HepG2 (cell line): ENCODE measurements at regions not wholly inside any gene's neighbourhood (a gene's known extent, or its start where the extent isn't known, plus 50 kb on each side); places are given as distances from the start of the nearest gene placed in this dataset.

Source experiments
- ATAC-seq: fragments of 200-7000 bp; cut with Tn5 transposase; 3 replicates; pipeline ENCODE4 v1.9.1; 2020; ENCODE audit warnings: mild to moderate bottlenecking, moderate library complexity
- BruUV-seq: library from RNA; stranded (reverse); fragments of 400-500 nt; replicated peaks from 2 replicates; lab custom pipeline; 2021; lab: Mats Ljungman, UMichigan
- CTCF ChIA-PET: fragments of 300-600 bp; formaldehyde crosslinking; extraction: SDS; loops from one replicate; lab custom pipeline; 2021; ENCODE audit warnings: low total read pairs, inconsistent platforms, low intra/inter-chr PET ratio; lab: Yijun Ruan, JAX
- POLR2A ChIA-PET: fragments of 350-600 bp; sonication (Branson Sonifier 250); formaldehyde crosslinking; loops from one replicate; lab custom pipeline; 2020; ENCODE audit warnings: antibody characterized with exemption, inconsistent platforms; lab: Yijun Ruan, JAX
- DNase-seq: peaks from one replicate; pipeline ENCODE4 v3.0.0-alpha.2; 2015; ENCODE audit warnings: low spot score
- FAIRE-seq: peaks from 3 replicates; lab custom pipeline; 2011; peaks lifted over from hg19 to GRCh38; lab: Jason Lieb, UNC
- H2AFZ ChIP-seq: one replicate; pipeline ENCODE4 v1.6.1; 2011; ENCODE audit warnings: low read length, inconsistent platforms
- H3K27ac ChIP-seq: fragments of 300-600 bp; 3 replicates; pipeline ENCODE4 v1.8.0; 2011; ENCODE audit warnings: mixed run types, mild to moderate bottlenecking, mixed read lengths, low read length, inconsistent platforms; ENCODE audit not compliant: insufficient read depth; ENCODE audit errors: extremely low read length
- H3K27me3 ChIP-seq, 2 experiments: fragments of 200-600 bp in 1 of 2; 2 replicates in 1 of 2; 3 replicates in 1 of 2; pipeline versions ENCODE4 v1.6.0 to v1.8.0; 2011; ENCODE audit warnings: low read length in 2 of 2, mild to moderate bottlenecking in 2 of 2, moderate library complexity in 2 of 2, inconsistent platforms in 1 of 2; ENCODE audit not compliant: insufficient read depth in 2 of 2, control insufficient read depth in 1 of 2
- H3K36me3 ChIP-seq, 2 experiments: fragments of 200-600 bp in 1 of 2; replicated peaks in 1 of 2; 2 replicates in 1 of 2; 3 replicates in 1 of 2; pipeline versions ENCODE4 v1.5.1 to v1.8.0; 2011; ENCODE audit warnings: low read length in 2 of 2, inconsistent platforms in 1 of 2; ENCODE audit not compliant: insufficient read depth in 2 of 2, control insufficient read depth in 1 of 2
- H3K4me1 ChIP-seq: 2 replicates; pipeline ENCODE4 v1.5.1; 2012; ENCODE audit warnings: low read length, inconsistent platforms; ENCODE audit not compliant: insufficient read depth
- H3K4me2 ChIP-seq: 2 replicates; pipeline ENCODE4 v1.6.0; 2011; ENCODE audit warnings: low read depth, low read length, inconsistent platforms
- H3K4me3 ChIP-seq, 3 experiments: fragments of 200-600 bp in 1 of 3; sonication (generic), shearing (Covaris generic) in 1 of 3; replicated peaks in 1 of 3; 2 replicates each; pipeline ENCODE4 v1.5.1; 2011 to 2016; ENCODE audit warnings: low read length in 3 of 3, inconsistent platforms in 2 of 3, low read depth in 2 of 3, mild to moderate bottlenecking in 2 of 3, control low read depth in 1 of 3, mixed read lengths in 1 of 3; ENCODE audit not compliant: insufficient read depth in 1 of 3
- H3K79me2 ChIP-seq: one replicate; pipeline ENCODE4 v1.6.1; 2011; ENCODE audit warnings: low read length, inconsistent platforms; ENCODE audit not compliant: insufficient read depth
- H3K9ac ChIP-seq: 2 replicates; pipeline ENCODE4 v1.6.0; 2011; ENCODE audit warnings: mild to moderate bottlenecking, low read depth, low read length, inconsistent platforms; ENCODE audit not compliant: insufficient read depth
- H3K9me3 ChIP-seq: 2 replicates; pipeline ENCODE4 v1.5.1; 2012; ENCODE audit warnings: mild to moderate bottlenecking, low read length
- H4K20me1 ChIP-seq: 2 replicates; pipeline ENCODE4 v1.6.0; 2011; ENCODE audit warnings: inconsistent platforms, mild to moderate bottlenecking, low read length, moderate library complexity; ENCODE audit not compliant: insufficient read depth
- KDM1A ChIP-seq: IDR thresholded peaks from 2 replicates; pipeline ENCODE4 v1.6.1; 2016; ENCODE audit warnings: missing compliant biosample characterization
- PRDM10 ChIP-seq: sonication (generic); formaldehyde crosslinking; IDR thresholded peaks from 2 replicates; pipeline ENCODE4 v1.4.0; 2020; ENCODE audit warnings: low read depth, missing genetic modification reagents
- ZBTB33 ChIP-seq: sonication (generic); formaldehyde crosslinking; IDR thresholded peaks from 2 replicates; pipeline ENCODE4 v1.4.0; 2020; ENCODE audit warnings: missing genetic modification reagents
- ZBTB37 ChIP-seq: sonication (generic); formaldehyde crosslinking; IDR thresholded peaks from 2 replicates; pipeline ENCODE4 v1.4.0; 2020; ENCODE audit warnings: mild to moderate bottlenecking, missing genetic modification reagents
- ZFP36L2 ChIP-seq: sonication (generic); formaldehyde crosslinking; IDR thresholded peaks from 2 replicates; pipeline ENCODE4 v1.4.0; 2020; ENCODE audit warnings: missing genetic modification reagents
- ZFP82 ChIP-seq: sonication (generic); formaldehyde crosslinking; IDR thresholded peaks from 2 replicates; pipeline ENCODE4 v1.5.1; 2020; ENCODE audit warnings: mild to moderate bottlenecking, missing genetic modification reagents, borderline replicate concordance
- ZNF674 ChIP-seq: sonication (generic); formaldehyde crosslinking; IDR thresholded peaks from 2 replicates; pipeline ENCODE4 v1.5.0; 2020; ENCODE audit warnings: low read depth, mild to moderate bottlenecking, missing genetic modification reagents
- WGBS: methylation state at CpG from one replicate; pipeline ENCODE4 v1.1.6; 2017; ENCODE audit warnings: low lambda C conversion rate; 5-methylcytosine and 5-hydroxymethylcytosine counted together
- in situ Hi-C: cut with HindIII; loops from 2 replicates; pipeline ENCODE4 v1.10.0; 2017; ENCODE audit warnings: low pct_unique_long_range_greater_than_20kb; ENCODE audit not compliant: extremely low pct_ligation_motif_present
- intact Hi-C: fragments of 100-400 bp; cut with micrococcal nuclease; formaldehyde crosslinking; loops from one replicate; pipeline ENCODE4 v1.10.0; 2022; ENCODE audit not compliant: unreplicated experiment
- TF ChIP-seq, protein P1 (sequence below): sonication (generic); formaldehyde crosslinking; IDR thresholded peaks from 2 replicates; pipeline ENCODE4 v1.9.0; 2021; ENCODE audit warnings: mild to moderate bottlenecking, missing genetic modification reagents

- WGBS, result 67% methylated on average over 2 of the region's 2 CpGs
- Histone ChIP-seq H2AFZ (no peak overlapping the region), H3K9me3 (no peaks in the 10 kb centered on the region), H3K4me1 (no peaks in the 10 kb centered on the region), H3K4me3 (no peak overlapping the region), H3K36me3 (no peaks in the 10 kb centered on the region), H4K20me1 (no peaks in the 10 kb centered on the region), H3K4me2 (no peak overlapping the region), H3K79me2 (no peaks in the 10 kb centered on the region), H3K27me3 (no peaks in the 10 kb centered on the region), H3K9ac (no peak overlapping the region), H3K27ac (no peak overlapping the region)
- POLR2A ChIA-PET, result no interaction called here
- FAIRE-seq (no peak), DNase-seq (no peak), ATAC-seq (no peak)
- no TSS peak for BruUV-seq
- CTCF ChIA-PET, result no interaction called here
- in situ Hi-C loops (no loop called here), intact Hi-C loops (no loop called here)
- no peak for TF ChIP-seq ZBTB37 (CRISPR knock-in tag)
- no peak for TF ChIP-seq KDM1A
- TF ChIP-seq, protein P1, sequence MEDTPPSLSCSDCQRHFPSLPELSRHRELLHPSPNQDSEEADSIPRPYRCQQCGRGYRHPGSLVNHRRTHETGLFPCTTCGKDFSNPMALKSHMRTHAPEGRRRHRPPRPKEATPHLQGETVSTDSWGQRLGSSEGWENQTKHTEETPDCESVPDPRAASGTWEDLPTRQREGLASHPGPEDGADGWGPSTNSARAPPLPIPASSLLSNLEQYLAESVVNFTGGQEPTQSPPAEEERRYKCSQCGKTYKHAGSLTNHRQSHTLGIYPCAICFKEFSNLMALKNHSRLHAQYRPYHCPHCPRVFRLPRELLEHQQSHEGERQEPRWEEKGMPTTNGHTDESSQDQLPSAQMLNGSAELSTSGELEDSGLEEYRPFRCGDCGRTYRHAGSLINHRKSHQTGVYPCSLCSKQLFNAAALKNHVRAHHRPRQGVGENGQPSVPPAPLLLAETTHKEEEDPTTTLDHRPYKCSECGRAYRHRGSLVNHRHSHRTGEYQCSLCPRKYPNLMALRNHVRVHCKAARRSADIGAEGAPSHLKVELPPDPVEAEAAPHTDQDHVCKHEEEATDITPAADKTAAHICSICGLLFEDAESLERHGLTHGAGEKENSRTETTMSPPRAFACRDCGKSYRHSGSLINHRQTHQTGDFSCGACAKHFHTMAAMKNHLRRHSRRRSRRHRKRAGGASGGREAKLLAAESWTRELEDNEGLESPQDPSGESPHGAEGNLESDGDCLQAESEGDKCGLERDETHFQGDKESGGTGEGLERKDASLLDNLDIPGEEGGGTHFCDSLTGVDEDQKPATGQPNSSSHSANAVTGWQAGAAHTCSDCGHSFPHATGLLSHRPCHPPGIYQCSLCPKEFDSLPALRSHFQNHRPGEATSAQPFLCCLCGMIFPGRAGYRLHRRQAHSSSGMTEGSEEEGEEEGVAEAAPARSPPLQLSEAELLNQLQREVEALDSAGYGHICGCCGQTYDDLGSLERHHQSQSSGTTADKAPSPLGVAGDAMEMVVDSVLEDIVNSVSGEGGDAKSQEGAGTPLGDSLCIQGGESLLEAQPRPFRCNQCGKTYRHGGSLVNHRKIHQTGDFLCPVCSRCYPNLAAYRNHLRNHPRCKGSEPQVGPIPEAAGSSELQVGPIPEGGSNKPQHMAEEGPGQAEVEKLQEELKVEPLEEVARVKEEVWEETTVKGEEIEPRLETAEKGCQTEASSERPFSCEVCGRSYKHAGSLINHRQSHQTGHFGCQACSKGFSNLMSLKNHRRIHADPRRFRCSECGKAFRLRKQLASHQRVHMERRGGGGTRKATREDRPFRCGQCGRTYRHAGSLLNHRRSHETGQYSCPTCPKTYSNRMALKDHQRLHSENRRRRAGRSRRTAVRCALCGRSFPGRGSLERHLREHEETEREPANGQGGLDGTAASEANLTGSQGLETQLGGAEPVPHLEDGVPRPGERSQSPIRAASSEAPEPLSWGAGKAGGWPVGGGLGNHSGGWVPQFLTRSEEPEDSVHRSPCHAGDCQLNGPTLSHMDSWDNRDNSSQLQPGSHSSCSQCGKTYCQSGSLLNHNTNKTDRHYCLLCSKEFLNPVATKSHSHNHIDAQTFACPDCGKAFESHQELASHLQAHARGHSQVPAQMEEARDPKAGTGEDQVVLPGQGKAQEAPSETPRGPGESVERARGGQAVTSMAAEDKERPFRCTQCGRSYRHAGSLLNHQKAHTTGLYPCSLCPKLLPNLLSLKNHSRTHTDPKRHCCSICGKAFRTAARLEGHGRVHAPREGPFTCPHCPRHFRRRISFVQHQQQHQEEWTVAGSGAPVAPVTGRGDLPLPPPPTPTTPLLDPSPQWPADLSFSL (CRISPR knock-in tag), result no peak
- no peak for TF ChIP-seq PRDM10 (CRISPR knock-in tag)
- no peak for TF ChIP-seq ZBTB33 (CRISPR knock-in tag)
- TF ChIP-seq ZFP82, result no peak
- TF ChIP-seq ZNF674 (CRISPR knock-in tag), result no peak
- no peak for TF ChIP-seq ZFP36L2 (CRISPR knock-in tag)
Observed at GRCh38 chr3:64932016-64932518, 244.3 kb upstream of the ADAMTS9 start.
